ENCODE measurements at regions not wholly inside any gene's neighbourhood (a gene's known extent, or its start where the extent isn't known, plus 50 kb on each side); places are given as distances from the start of the nearest gene placed in this dataset.

- no peak for TF ChIP-seq CTCF (IDR thresholded peaks at IDR 0.05)
- TF ChIP-seq RCOR1 (IDR thresholded peaks at IDR 0.05; ENCODE audit: low read depth, low read length) = no peak
- TF ChIP-seq PBX3 (IDR thresholded peaks at IDR 0.05) = no peak
- TF ChIP-seq POLR2A (IDR thresholded peaks at IDR 0.05; ENCODE audit: low read length) = no peak
- no peak for TF ChIP-seq PHF8 (IDR thresholded peaks at IDR 0.05; ENCODE audit: borderline replicate concordance, low read depth)
- no peak for TF ChIP-seq FOXS1 (CRISPR knock-in tag; IDR thresholded peaks at IDR 0.05)
- no peak for TF ChIP-seq NPAS2 (CRISPR knock-in tag; IDR thresholded peaks at IDR 0.05; ENCODE audit: borderline replicate concordance)
- no peak for TF ChIP-seq MAZ (IDR thresholded peaks at IDR 0.05; ENCODE audit: borderline replicate concordance, low read depth, low read length)
- no peak for TF ChIP-seq CBX8 (IDR thresholded peaks at IDR 0.05)
- no peak for TF ChIP-seq EHMT2 (IDR thresholded peaks at IDR 0.05; ENCODE audit: low read depth)
- TF ChIP-seq MAX (IDR thresholded peaks at IDR 0.05) = no peak
- TF ChIP-seq JUNB (IDR thresholded peaks at IDR 0.05) = no peak
These were observed 207.3 kb downstream of the DAD1 start for GRCh38 chr14:22381766-22382165.
